HCT116 (cell line): ENCODE measurements at regions not wholly inside any gene's neighbourhood (a gene's known extent, or its start where the extent isn't known, plus 50 kb on each side); places are given as distances from the start of the nearest gene placed in this dataset.
A peak's percentile ranks its signal among the peaks of the same experiment; 100 is the strongest.

ENCODE experiments used
- ATAC-seq: fragments of 200-7000 bp; cut with Tn5 transposase; 2 replicates; pipeline ENCODE4 v1.9.1; 2020; ENCODE audit warnings: mild to moderate bottlenecking, moderate library complexity
- BruUV-seq: library from RNA; stranded (reverse); fragments of 400-500 nt; replicated peaks from 2 replicates; lab custom pipeline; 2021; lab: Mats Ljungman, UMichigan
- CTCF ChIA-PET: fragments of 300-600 bp; sonication (Branson Sonifier 250); formaldehyde crosslinking; loops from one replicate; lab custom pipeline; 2021; ENCODE audit warnings: antibody characterized with exemption; lab: Charles Lee
- POLR2A ChIA-PET: fragments of 300-600, 350-600 bp; sonication (Branson Sonifier 250); formaldehyde crosslinking; loops from one replicate; lab custom pipeline; 2021; ENCODE audit warnings: antibody characterized with exemption; lab: Charles Lee
- RAD21 ChIA-PET, 2 experiments: fragments of 300-600 bp; sonication (Branson Sonifier 250); formaldehyde crosslinking; loops; one replicate each; lab custom pipeline; 2023; ENCODE audit warnings: low total read pairs in 2 of 2; ENCODE audit not compliant: uncharacterized antibody in 2 of 2, unreplicated experiment in 2 of 2, low non-redundant PET in 1 of 2; lab: Charles Lee
- DNase-seq: peaks from one replicate; pipeline ENCODE4 v3.0.0-alpha.2; 2010; ENCODE audit warnings: low read depth, low spot score
- H2AFZ ChIP-seq: fragments of 200-600 bp; shearing (Covaris generic), sonication (generic); 2 replicates; pipeline ENCODE4 v1.6.1; 2017; ENCODE audit warnings: low read depth, mixed run types, mixed read lengths, antibody characterized with exemption, low read length; ENCODE audit not compliant: poor library complexity, severe bottlenecking
- H3K27ac ChIP-seq: 2 replicates; pipeline ENCODE4 v1.5.1; 2012; ENCODE audit warnings: low read depth, low read length
- H3K27me3 ChIP-seq: fragments of 200-600 bp; sonication (generic); 2 replicates; pipeline ENCODE4 v1.6.1; 2016; ENCODE audit warnings: mixed run types, low read length, mixed read lengths; ENCODE audit not compliant: insufficient read depth
- H3K36me3 ChIP-seq, 2 experiments: fragments of 200-500 bp in 1 of 2; fragments of 200-600 bp in 1 of 2; sonication (Bioruptor generic) in 1 of 2; sonication (generic) in 1 of 2; 2 replicates each; pipeline versions ENCODE4 v1.5.1 to v1.6.1; 2014 to 2016; ENCODE audit warnings: low read length in 2 of 2, inconsistent platforms in 1 of 2, mixed read lengths in 1 of 2, mixed run types in 1 of 2; ENCODE audit not compliant: insufficient read depth in 2 of 2, control insufficient read depth in 1 of 2
- H3K4me1 ChIP-seq, 2 experiments: fragments of 200-600 bp in 1 of 2; sonication (generic) in 1 of 2; 2 replicates each; pipeline versions ENCODE4 v1.5.1 to v1.6.1; 2012 to 2017; ENCODE audit warnings: low read length in 2 of 2, inconsistent platforms in 1 of 2, mild to moderate bottlenecking in 1 of 2, mixed read lengths in 1 of 2, mixed run types in 1 of 2, moderate library complexity in 1 of 2; ENCODE audit not compliant: insufficient read depth in 2 of 2, control insufficient read depth in 1 of 2
- H3K4me2 ChIP-seq: fragments of 200-600 bp; sonication (generic); 2 replicates; pipeline ENCODE4 v1.6.1; 2017; ENCODE audit warnings: mixed run types, low read length, mixed read lengths
- H3K4me3 ChIP-seq, 2 experiments: fragments of 200-600 bp in 1 of 2; sonication (generic) in 1 of 2; replicated peaks in 1 of 2; 2 replicates each; pipeline ENCODE4 v1.5.1; 2011 to 2016; ENCODE audit warnings: low read length in 2 of 2, control low read depth in 1 of 2, low read depth in 1 of 2, mild to moderate bottlenecking in 1 of 2, mixed read lengths in 1 of 2, mixed run types in 1 of 2
- H3K79me2 ChIP-seq: fragments of 200-600 bp; sonication (generic); 2 replicates; pipeline ENCODE4 v1.6.1; 2017; ENCODE audit warnings: mild to moderate bottlenecking, mixed run types, low read length, moderate library complexity, mixed read lengths; ENCODE audit not compliant: insufficient read depth
- H3K9ac ChIP-seq: fragments of 200-600 bp; sonication (generic); 2 replicates; pipeline ENCODE4 v1.6.1; 2016; ENCODE audit warnings: low read length, mixed read lengths
- H3K9me2 ChIP-seq: fragments of 200-600 bp; sonication (generic), shearing (Covaris generic); 2 replicates; pipeline ENCODE4 v1.6.1; 2017; ENCODE audit warnings: mixed run types, mild to moderate bottlenecking, moderate library complexity; ENCODE audit not compliant: insufficient read depth
- H3K9me3 ChIP-seq, 2 experiments: fragments of 200-500 bp in 1 of 2; fragments of 200-600 bp in 1 of 2; sonication (Bioruptor generic) in 1 of 2; sonication (generic) in 1 of 2; 2 replicates each; pipeline ENCODE4 v1.6.1; 2014 to 2017; ENCODE audit warnings: low read length in 2 of 2, mixed read lengths in 2 of 2, inconsistent platforms in 1 of 2, low read depth in 1 of 2, mild to moderate bottlenecking in 1 of 2, mixed run types in 1 of 2, moderate library complexity in 1 of 2; ENCODE audit not compliant: control insufficient read depth in 1 of 2, insufficient read depth in 1 of 2
- H4K20me1 ChIP-seq: fragments of 200-600 bp; sonication (generic), shearing (Covaris generic); 2 replicates; pipeline ENCODE4 v1.6.1; 2017; ENCODE audit warnings: mixed run types, mild to moderate bottlenecking, moderate library complexity; ENCODE audit not compliant: insufficient read depth
- CTCF ChIP-seq, 3 experiments: fragments of 200-600 bp in 1 of 3; sonication (generic) in 1 of 3; IDR thresholded peaks in 2 of 3; conservative IDR thresholded peaks in 1 of 3; 2 replicates each; pipeline ENCODE4 v1.5.1; 2012 to 2017; ENCODE audit warnings: low read depth in 2 of 3, low read length in 2 of 3, antibody characterized with exemption in 1 of 3, borderline replicate concordance in 1 of 3, control low read depth in 1 of 3, mild to moderate bottlenecking in 1 of 3, mixed read lengths in 1 of 3, mixed run types in 1 of 3, moderate library complexity in 1 of 3; ENCODE audit not compliant: insufficient read depth in 1 of 3
- EGR1 ChIP-seq: IDR thresholded peaks from 2 replicates; pipeline ENCODE4 v1.6.1; 2012; ENCODE audit warnings: low read depth
- EZH2 ChIP-seq: fragments of 200-600 bp; sonication (generic); IDR thresholded peaks from 2 replicates; pipeline ENCODE4 v1.6.1; 2017; ENCODE audit warnings: antibody characterized with exemption, mixed run types
- EZH2phosphoT487 ChIP-seq: fragments of 200-600 bp; IDR thresholded peaks from 2 replicates; pipeline ENCODE4 v1.6.1; 2018; ENCODE audit warnings: antibody characterized with exemption, borderline replicate concordance
- JUND ChIP-seq: IDR thresholded peaks from 2 replicates; pipeline ENCODE4 v1.6.1; 2012
- MAX ChIP-seq: IDR thresholded peaks from 2 replicates; pipeline ENCODE4 v1.6.1; 2012
- POLR2AphosphoS5 ChIP-seq: IDR thresholded peaks from 2 replicates; pipeline ENCODE4 v1.6.1; 2011; ENCODE audit warnings: mild to moderate bottlenecking, low read depth, low read length, moderate library complexity
- RAD21 ChIP-seq: IDR thresholded peaks from 2 replicates; pipeline ENCODE4 v1.6.1; 2012; ENCODE audit warnings: low read depth, mild to moderate bottlenecking
- REST ChIP-seq: IDR thresholded peaks from 2 replicates; pipeline ENCODE4 v1.6.1; 2012; ENCODE audit warnings: low read depth
- ZFX ChIP-seq: fragments of 450-650 bp; IDR thresholded peaks from 2 replicates; pipeline ENCODE4 v1.6.1; 2017
- intact Hi-C: fragments of 100-400 bp; cut with micrococcal nuclease; formaldehyde crosslinking; loops from 2 replicates; pipeline ENCODE4 v1.10.0; 2022

GRCh38 chr15:29208352-29208751, 61.3 kb downstream of the NSMCE3 start:
- no peak overlapping the region for H3K27ac ChIP-seq
- intact Hi-C loops, result no loop called here
- H3K79me2 ChIP-seq, result no peaks in the 10 kb centered on the region
- no peak for DNase-seq
- H3K4me3 ChIP-seq, result no peak overlapping the region
- no peak overlapping the region for H3K9ac ChIP-seq
- H3K4me2 ChIP-seq, result no peak overlapping the region
- POLR2A ChIA-PET, result no interaction called here
- H4K20me1 ChIP-seq, result no peaks in the 10 kb centered on the region
- no peaks in the 10 kb centered on the region for H3K9me3 ChIP-seq
- peaks cover 51% of the 10 kb centered on the region for H3K27me3 ChIP-seq
- H3K4me1 ChIP-seq, result peaks cover 0 to 9% of the 10 kb centered on the region in 2 experiments; a peak in 2 of 4 replicates
- no TSS peak for BruUV-seq
- no peaks in the 10 kb centered on the region for H3K36me3 ChIP-seq
- 0 out of 2 replicates have a peak, but pooled peaks have one; percentile 9 for TF ChIP-seq RAD21
- no peak for TF ChIP-seq EZH2phosphoT487
- TF ChIP-seq, all 23 proteins: peak for 1
- ChIA-PET RAD21 (no interaction called here), CTCF (no interaction called here)
- peak; percentile 77 for ATAC-seq
- Histone ChIP-seq H2AFZ (no peak overlapping the region), H3K9me2 (no peaks in the 10 kb centered on the region)

GRCh38 chr15:29207758-29208108, 61.9 kb downstream of the NSMCE3 start:
- intact Hi-C loops, result no loop called here
- H3K27me3 ChIP-seq, result peaks cover 51% of the 10 kb centered on the region
- RAD21 ChIA-PET, result no interaction called here
- ATAC-seq (no peak), DNase-seq (no peak)
- H3K4me2 ChIP-seq, result no peak overlapping the region
- H3K4me1 ChIP-seq, result peaks cover 0 to 9% of the 10 kb centered on the region in 2 experiments; a peak in 2 of 4 replicates
- CTCF ChIA-PET, result no interaction called here
- no peaks in the 10 kb centered on the region for H3K9me2 ChIP-seq
- POLR2A ChIA-PET, result no interaction called here
- no peak overlapping the region for H3K4me3 ChIP-seq
- H3K9ac ChIP-seq, result no peak overlapping the region
- TF ChIP-seq EGR1 (no peak), JUND (no peak), REST (no peak), MAX (no peak), EZH2 (no peak), CTCF (IDR thresholded peaks at IDR 0.05 in 2 of 3, conservative IDR thresholded peaks at IDR 0.05 in 1 of 3; ENCODE audit: borderline replicate concordance in 1 of 3, insufficient read depth in 1 of 3, low read depth in 2 of 3, low read length in 2 of 3) (no peak), POLR2AphosphoS5 (no peak), ZFX (no peak)
- TF ChIP-seq, all 23 proteins: peak for 0
- no peaks in the 10 kb centered on the region for H4K20me1 ChIP-seq
- no peaks in the 10 kb centered on the region for H3K36me3 ChIP-seq
- no peak overlapping the region for H3K27ac ChIP-seq
- no TSS peak for BruUV-seq
- no peaks in the 10 kb centered on the region for H3K9me3 ChIP-seq
- H3K79me2 ChIP-seq, result no peaks in the 10 kb centered on the region
- H2AFZ ChIP-seq, result no peak overlapping the region
